HepG2 (cell line): ENCODE measurements at regions not wholly inside any gene's neighbourhood (a gene's known extent, or its start where the extent isn't known, plus 50 kb on each side); places are given as distances from the start of the nearest gene placed in this dataset.

Source experiments
- ATAC-seq: fragments of 200-7000 bp; cut with Tn5 transposase; 3 replicates; pipeline ENCODE4 v1.9.1; 2020; ENCODE audit warnings: mild to moderate bottlenecking, moderate library complexity
- BruUV-seq: library from RNA; stranded (reverse); fragments of 400-500 nt; replicated peaks from 2 replicates; lab custom pipeline; 2021; lab: Mats Ljungman, UMichigan
- CTCF ChIA-PET: fragments of 300-600 bp; formaldehyde crosslinking; extraction: SDS; loops from one replicate; lab custom pipeline; 2021; ENCODE audit warnings: low total read pairs, inconsistent platforms, low intra/inter-chr PET ratio; lab: Yijun Ruan, JAX
- POLR2A ChIA-PET: fragments of 350-600 bp; sonication (Branson Sonifier 250); formaldehyde crosslinking; loops from one replicate; lab custom pipeline; 2020; ENCODE audit warnings: antibody characterized with exemption, inconsistent platforms; lab: Yijun Ruan, JAX
- DNase-seq: peaks from one replicate; pipeline ENCODE4 v3.0.0-alpha.2; 2015; ENCODE audit warnings: low spot score
- FAIRE-seq: peaks from 3 replicates; lab custom pipeline; 2011; peaks lifted over from hg19 to GRCh38; lab: Jason Lieb, UNC
- H2AFZ ChIP-seq: one replicate; pipeline ENCODE4 v1.6.1; 2011; ENCODE audit warnings: low read length, inconsistent platforms
- H3K27ac ChIP-seq: fragments of 300-600 bp; 3 replicates; pipeline ENCODE4 v1.8.0; 2011; ENCODE audit warnings: mixed run types, mild to moderate bottlenecking, mixed read lengths, low read length, inconsistent platforms; ENCODE audit not compliant: insufficient read depth; ENCODE audit errors: extremely low read length
- H3K27me3 ChIP-seq, 2 experiments: fragments of 200-600 bp in 1 of 2; 2 replicates in 1 of 2; 3 replicates in 1 of 2; pipeline versions ENCODE4 v1.6.0 to v1.8.0; 2011; ENCODE audit warnings: low read length in 2 of 2, mild to moderate bottlenecking in 2 of 2, moderate library complexity in 2 of 2, inconsistent platforms in 1 of 2; ENCODE audit not compliant: insufficient read depth in 2 of 2, control insufficient read depth in 1 of 2
- H3K36me3 ChIP-seq, 2 experiments: fragments of 200-600 bp in 1 of 2; replicated peaks in 1 of 2; 2 replicates in 1 of 2; 3 replicates in 1 of 2; pipeline versions ENCODE4 v1.5.1 to v1.8.0; 2011; ENCODE audit warnings: low read length in 2 of 2, inconsistent platforms in 1 of 2; ENCODE audit not compliant: insufficient read depth in 2 of 2, control insufficient read depth in 1 of 2
- H3K4me1 ChIP-seq: 2 replicates; pipeline ENCODE4 v1.5.1; 2012; ENCODE audit warnings: low read length, inconsistent platforms; ENCODE audit not compliant: insufficient read depth
- H3K4me2 ChIP-seq: 2 replicates; pipeline ENCODE4 v1.6.0; 2011; ENCODE audit warnings: low read depth, low read length, inconsistent platforms
- H3K4me3 ChIP-seq, 3 experiments: fragments of 200-600 bp in 1 of 3; sonication (generic), shearing (Covaris generic) in 1 of 3; replicated peaks in 1 of 3; 2 replicates each; pipeline ENCODE4 v1.5.1; 2011 to 2016; ENCODE audit warnings: low read length in 3 of 3, inconsistent platforms in 2 of 3, low read depth in 2 of 3, mild to moderate bottlenecking in 2 of 3, control low read depth in 1 of 3, mixed read lengths in 1 of 3; ENCODE audit not compliant: insufficient read depth in 1 of 3
- H3K79me2 ChIP-seq: one replicate; pipeline ENCODE4 v1.6.1; 2011; ENCODE audit warnings: low read length, inconsistent platforms; ENCODE audit not compliant: insufficient read depth
- H3K9ac ChIP-seq: 2 replicates; pipeline ENCODE4 v1.6.0; 2011; ENCODE audit warnings: mild to moderate bottlenecking, low read depth, low read length, inconsistent platforms; ENCODE audit not compliant: insufficient read depth
- H3K9me3 ChIP-seq: 2 replicates; pipeline ENCODE4 v1.5.1; 2012; ENCODE audit warnings: mild to moderate bottlenecking, low read length
- H4K20me1 ChIP-seq: 2 replicates; pipeline ENCODE4 v1.6.0; 2011; ENCODE audit warnings: inconsistent platforms, mild to moderate bottlenecking, low read length, moderate library complexity; ENCODE audit not compliant: insufficient read depth
- CBX2 ChIP-seq, 2 experiments: fragments of 200-600 bp in 1 of 2; sonication (generic); formaldehyde crosslinking in 1 of 2; IDR thresholded peaks; 2 replicates each; pipeline versions ENCODE4 v1.7.0 to v1.8.1; 2018 to 2022; ENCODE audit warnings: low read depth in 2 of 2, low read length in 1 of 2, mild to moderate bottlenecking in 1 of 2, missing genetic modification reagents in 1 of 2
- MED13 ChIP-seq: sonication (generic); formaldehyde crosslinking; IDR thresholded peaks from 2 replicates; pipeline ENCODE4 v1.5.0; 2020; ENCODE audit warnings: missing genetic modification reagents
- NPAS2 ChIP-seq: sonication (generic); formaldehyde crosslinking; IDR thresholded peaks from 2 replicates; pipeline ENCODE4 v1.8.0; 2022; ENCODE audit warnings: mild to moderate bottlenecking, missing genetic modification reagents, borderline replicate concordance
- NR2F6 ChIP-seq, 2 experiments: IDR thresholded peaks; 2 replicates each; pipeline ENCODE4 v1.6.1; 2016; ENCODE audit warnings: antibody characterized with exemption in 1 of 2, mild to moderate bottlenecking in 1 of 2
- PITX1 ChIP-seq: sonication (generic); formaldehyde crosslinking; IDR thresholded peaks from 2 replicates; pipeline ENCODE4 v1.5.1; 2020; ENCODE audit warnings: mild to moderate bottlenecking, missing genetic modification reagents
- POLR2AphosphoS5 ChIP-seq: IDR thresholded peaks from 2 replicates; pipeline ENCODE4 v1.6.1; 2012; ENCODE audit warnings: low read depth, low read length
- STAG1 ChIP-seq: sonication (generic); formaldehyde crosslinking; IDR thresholded peaks from 2 replicates; pipeline ENCODE4 v1.4.0; 2020; ENCODE audit warnings: missing genetic modification reagents
- TAF15 ChIP-seq: fragments of 200-400 bp; formaldehyde crosslinking; IDR thresholded peaks from one replicate; pipeline ENCODE4 v1.6.1; 2018; ENCODE audit warnings: mild to moderate bottlenecking, low read depth, low read length; ENCODE audit not compliant: poor library complexity, severe bottlenecking
- ZC3H13 ChIP-seq: sonication (generic); formaldehyde crosslinking; IDR thresholded peaks from 2 replicates; pipeline ENCODE4 v1.8.1; 2023; ENCODE audit warnings: mild to moderate bottlenecking, missing genetic modification reagents, moderate library complexity
- WGBS: methylation state at CpG from one replicate; pipeline ENCODE4 v1.1.6; 2017; ENCODE audit warnings: low lambda C conversion rate; 5-methylcytosine and 5-hydroxymethylcytosine counted together
- in situ Hi-C: cut with HindIII; loops from 2 replicates; pipeline ENCODE4 v1.10.0; 2017; ENCODE audit warnings: low pct_unique_long_range_greater_than_20kb; ENCODE audit not compliant: extremely low pct_ligation_motif_present
- intact Hi-C: fragments of 100-400 bp; cut with micrococcal nuclease; formaldehyde crosslinking; loops from one replicate; pipeline ENCODE4 v1.10.0; 2022; ENCODE audit not compliant: unreplicated experiment
- TF ChIP-seq, protein P1 (sequence below), 2 experiments: sonication (generic) in 1 of 2; formaldehyde crosslinking in 1 of 2; IDR thresholded peaks; 2 replicates each; pipeline versions ENCODE4 v1.4.0 to v1.6.1; 2018 to 2020; ENCODE audit warnings: missing genetic modification reagents in 2 of 2, borderline replicate concordance in 1 of 2, low read depth in 1 of 2, mild to moderate bottlenecking in 1 of 2, missing biosample characterization in 1 of 2
- TF ChIP-seq, protein P2 (sequence below): sonication (generic); formaldehyde crosslinking; IDR thresholded peaks from one replicate; pipeline ENCODE4 v1.5.1; 2020; ENCODE audit warnings: mild to moderate bottlenecking, missing genetic modification reagents; ENCODE audit errors: not compliant biosample characterization
- TF ChIP-seq, protein P3 (sequence below): sonication (generic); formaldehyde crosslinking; IDR thresholded peaks from 2 replicates; pipeline ENCODE4 v1.5.0; 2020; ENCODE audit warnings: mild to moderate bottlenecking, missing genetic modification reagents, moderate library complexity

DNA sequence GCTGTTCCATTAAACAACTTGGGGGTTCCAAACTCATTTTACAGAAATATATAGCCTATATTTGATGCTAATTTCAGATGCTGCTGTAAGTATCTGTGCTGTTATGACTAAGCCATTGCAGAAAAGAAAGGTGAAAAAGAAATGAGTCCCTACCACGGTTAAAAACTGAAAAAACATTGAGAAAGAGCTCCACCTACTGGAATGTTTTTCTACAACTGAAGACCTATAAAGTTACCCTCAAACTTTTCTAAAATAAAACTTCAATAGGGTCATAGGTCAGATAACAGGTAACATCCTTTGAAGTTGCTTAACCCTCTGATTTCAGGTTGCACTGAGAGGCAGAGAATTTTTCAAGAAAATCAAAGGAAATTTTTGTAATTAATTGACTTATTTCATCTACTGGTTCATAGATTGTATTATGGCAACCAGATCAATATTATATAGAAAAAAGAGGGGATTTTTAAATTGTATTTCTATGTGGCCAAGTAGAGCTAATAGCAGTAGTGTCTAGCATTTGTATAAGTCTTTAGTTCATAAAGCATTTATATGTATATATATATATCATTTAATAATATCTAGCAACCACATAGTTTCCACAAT lies 279.9 kb downstream of the RPS29 start:
- Histone ChIP-seq H3K27me3 (no peaks in the 10 kb centered on the region), H3K36me3 (no peaks in the 10 kb centered on the region), H3K9me3 (no peaks in the 10 kb centered on the region), H3K4me3 (no peak overlapping the region), H2AFZ (no peak overlapping the region), H3K79me2 (no peaks in the 10 kb centered on the region), H3K4me1 (no peaks in the 10 kb centered on the region), H3K9ac (no peak overlapping the region), H4K20me1 (no peaks in the 10 kb centered on the region), H3K4me2 (no peak overlapping the region), H3K27ac (no peak overlapping the region)
- in situ Hi-C loops: no loop called here
- 0% methylated on average over 1 of the region's 1 CpG for WGBS
- intact Hi-C loops: no loop called here
- ChIA-PET CTCF (no interaction called here), POLR2A (no interaction called here)
- DNase-seq (peak; percentile 3), ATAC-seq (peak; percentile 50), FAIRE-seq (no peak)
- no TSS peak for BruUV-seq
- TF ChIP-seq, protein P1, sequence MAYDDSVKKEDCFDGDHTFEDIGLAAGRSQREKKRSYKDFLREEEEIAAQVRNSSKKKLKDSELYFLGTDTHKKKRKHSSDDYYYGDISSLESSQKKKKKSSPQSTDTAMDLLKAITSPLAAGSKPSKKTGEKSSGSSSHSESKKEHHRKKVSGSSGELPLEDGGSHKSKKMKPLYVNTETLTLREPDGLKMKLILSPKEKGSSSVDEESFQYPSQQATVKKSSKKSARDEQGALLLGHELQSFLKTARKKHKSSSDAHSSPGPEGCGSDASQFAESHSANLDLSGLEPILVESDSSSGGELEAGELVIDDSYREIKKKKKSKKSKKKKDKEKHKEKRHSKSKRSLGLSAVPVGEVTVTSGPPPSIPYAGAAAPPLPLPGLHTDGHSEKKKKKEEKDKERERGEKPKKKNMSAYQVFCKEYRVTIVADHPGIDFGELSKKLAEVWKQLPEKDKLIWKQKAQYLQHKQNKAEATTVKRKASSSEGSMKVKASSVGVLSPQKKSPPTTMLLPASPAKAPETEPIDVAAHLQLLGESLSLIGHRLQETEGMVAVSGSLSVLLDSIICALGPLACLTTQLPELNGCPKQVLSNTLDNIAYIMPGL (CRISPR knock-in tag; IDR thresholded peaks at IDR 0.05; ENCODE audit: borderline replicate concordance in 1 of 2, low read depth in 1 of 2): no peak
- TF ChIP-seq CBX2 (IDR thresholded peaks at IDR 0.05; ENCODE audit: low read depth, low read length) (no peak), CBX2 (CRISPR knock-in tag; IDR thresholded peaks at IDR 0.05; ENCODE audit: low read depth) (no peak), STAG1 (CRISPR knock-in tag) (peak; percentile 42), ZC3H13 (CRISPR knock-in tag) (no peak), POLR2AphosphoS5 (no peak), NR2F6 (IDR thresholded peaks at IDR 0.05) (peak; percentile 52), NR2F6 (CRISPR knock-in tag; IDR thresholded peaks at IDR 0.05) (0 out of 2 replicates have a peak, but pooled peaks have one; percentile 17), MED13 (CRISPR knock-in tag) (no peak), PITX1 (no peak), TAF15 (no peak), NPAS2 (CRISPR knock-in tag) (no peak)
- TF ChIP-seq, protein P2, sequence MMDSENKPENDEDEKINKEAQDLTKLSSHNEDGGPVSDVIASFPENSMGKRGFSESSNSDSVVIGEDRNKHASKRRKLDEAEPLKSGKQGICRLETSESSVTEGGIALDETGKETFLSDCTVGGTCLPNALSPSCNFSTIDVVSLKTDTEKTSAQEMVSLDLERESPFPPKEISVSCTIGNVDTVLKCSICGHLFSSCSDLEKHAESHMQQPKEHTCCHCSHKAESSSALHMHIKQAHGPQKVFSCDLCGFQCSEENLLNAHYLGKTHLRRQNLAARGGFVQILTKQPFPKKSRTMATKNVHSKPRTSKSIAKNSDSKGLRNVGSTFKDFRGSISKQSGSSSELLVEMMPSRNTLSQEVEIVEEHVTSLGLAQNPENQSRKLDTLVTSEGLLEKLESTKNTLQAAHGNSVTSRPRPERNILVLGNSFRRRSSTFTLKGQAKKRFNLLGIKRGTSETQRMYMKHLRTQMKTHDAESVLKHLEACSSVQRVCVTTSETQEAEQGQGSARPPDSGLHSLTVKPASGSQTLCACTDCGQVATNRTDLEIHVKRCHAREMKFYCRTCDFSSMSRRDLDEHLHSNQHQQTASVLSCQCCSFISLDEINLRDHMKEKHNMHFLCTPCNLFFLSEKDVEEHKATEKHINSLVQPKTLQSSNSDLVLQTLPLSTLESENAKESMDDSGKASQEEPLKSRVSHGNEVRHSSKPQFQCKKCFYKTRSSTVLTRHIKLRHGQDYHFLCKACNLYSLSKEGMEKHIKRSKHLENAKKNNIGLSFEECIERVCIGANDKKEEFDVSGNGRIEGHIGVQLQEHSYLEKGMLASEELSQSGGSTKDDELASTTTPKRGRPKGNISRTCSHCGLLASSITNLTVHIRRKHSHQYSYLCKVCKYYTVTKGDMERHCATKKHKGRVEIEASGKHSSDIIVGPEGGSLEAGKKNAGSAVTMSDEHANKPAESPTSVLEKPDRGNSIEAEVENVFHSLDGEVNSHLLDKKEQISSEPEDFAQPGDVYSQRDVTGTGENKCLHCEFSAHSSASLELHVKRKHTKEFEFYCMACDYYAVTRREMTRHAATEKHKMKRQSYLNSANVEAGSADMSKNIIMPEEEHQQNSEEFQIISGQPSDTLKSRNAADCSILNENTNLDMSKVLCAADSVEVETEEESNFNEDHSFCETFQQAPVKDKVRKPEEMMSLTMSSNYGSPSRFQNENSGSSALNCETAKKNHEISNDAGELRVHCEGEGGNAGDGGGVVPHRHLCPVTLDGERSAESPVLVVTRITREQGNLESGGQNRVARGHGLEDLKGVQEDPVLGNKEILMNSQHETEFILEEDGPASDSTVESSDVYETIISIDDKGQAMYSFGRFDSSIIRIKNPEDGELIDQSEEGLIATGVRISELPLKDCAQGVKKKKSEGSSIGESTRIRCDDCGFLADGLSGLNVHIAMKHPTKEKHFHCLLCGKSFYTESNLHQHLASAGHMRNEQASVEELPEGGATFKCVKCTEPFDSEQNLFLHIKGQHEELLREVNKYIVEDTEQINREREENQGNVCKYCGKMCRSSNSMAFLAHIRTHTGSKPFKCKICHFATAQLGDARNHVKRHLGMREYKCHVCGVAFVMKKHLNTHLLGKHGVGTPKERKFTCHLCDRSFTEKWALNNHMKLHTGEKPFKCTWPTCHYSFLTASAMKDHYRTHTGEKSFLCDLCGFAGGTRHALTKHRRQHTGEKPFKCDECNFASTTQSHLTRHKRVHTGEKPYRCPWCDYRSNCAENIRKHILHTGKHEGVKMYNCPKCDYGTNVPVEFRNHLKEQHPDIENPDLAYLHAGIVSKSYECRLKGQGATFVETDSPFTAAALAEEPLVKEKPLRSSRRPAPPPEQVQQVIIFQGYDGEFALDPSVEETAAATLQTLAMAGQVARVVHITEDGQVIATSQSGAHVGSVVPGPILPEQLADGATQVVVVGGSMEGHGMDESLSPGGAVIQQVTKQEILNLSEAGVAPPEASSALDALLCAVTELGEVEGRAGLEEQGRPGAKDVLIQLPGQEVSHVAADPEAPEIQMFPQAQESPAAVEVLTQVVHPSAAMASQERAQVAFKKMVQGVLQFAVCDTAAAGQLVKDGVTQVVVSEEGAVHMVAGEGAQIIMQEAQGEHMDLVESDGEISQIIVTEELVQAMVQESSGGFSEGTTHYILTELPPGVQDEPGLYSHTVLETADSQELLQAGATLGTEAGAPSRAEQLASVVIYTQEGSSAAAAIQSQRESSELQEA (CRISPR knock-in tag): no peak
- TF ChIP-seq, protein P3, sequence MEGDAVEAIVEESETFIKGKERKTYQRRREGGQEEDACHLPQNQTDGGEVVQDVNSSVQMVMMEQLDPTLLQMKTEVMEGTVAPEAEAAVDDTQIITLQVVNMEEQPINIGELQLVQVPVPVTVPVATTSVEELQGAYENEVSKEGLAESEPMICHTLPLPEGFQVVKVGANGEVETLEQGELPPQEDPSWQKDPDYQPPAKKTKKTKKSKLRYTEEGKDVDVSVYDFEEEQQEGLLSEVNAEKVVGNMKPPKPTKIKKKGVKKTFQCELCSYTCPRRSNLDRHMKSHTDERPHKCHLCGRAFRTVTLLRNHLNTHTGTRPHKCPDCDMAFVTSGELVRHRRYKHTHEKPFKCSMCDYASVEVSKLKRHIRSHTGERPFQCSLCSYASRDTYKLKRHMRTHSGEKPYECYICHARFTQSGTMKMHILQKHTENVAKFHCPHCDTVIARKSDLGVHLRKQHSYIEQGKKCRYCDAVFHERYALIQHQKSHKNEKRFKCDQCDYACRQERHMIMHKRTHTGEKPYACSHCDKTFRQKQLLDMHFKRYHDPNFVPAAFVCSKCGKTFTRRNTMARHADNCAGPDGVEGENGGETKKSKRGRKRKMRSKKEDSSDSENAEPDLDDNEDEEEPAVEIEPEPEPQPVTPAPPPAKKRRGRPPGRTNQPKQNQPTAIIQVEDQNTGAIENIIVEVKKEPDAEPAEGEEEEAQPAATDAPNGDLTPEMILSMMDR (CRISPR knock-in tag): peak; percentile 41; the same call in 1 of the 2 replicates
